Cardiac fibroblast (primary cell): ENCODE measurements at regions not wholly inside any gene's neighbourhood (a gene's known extent, or its start where the extent isn't known, plus 50 kb on each side); places are given as distances from the start of the nearest gene placed in this dataset.
"Not testable (repeated sequence)": the region's sequence is repeated elsewhere in the genome, so short reads cannot be mapped to it uniquely, and the experiment has no call there.

Source experiments
- DNase-seq, 2 donors: peaks; one replicate each; pipeline versions ENCODE4 v3.0.0 to v3.0.0-alpha.2; 2010; ENCODE audit warnings: low read depth in 2 of 2
- H3K4me3 ChIP-seq, 2 donors: replicated peaks in 1 of 2; 1 replicate in 1 of 2; 2 replicates in 1 of 2; pipeline ENCODE4 v1.5.1; 2011; ENCODE audit warnings: low read depth in 2 of 2, low read length in 2 of 2, mild to moderate bottlenecking in 2 of 2, moderate library complexity in 1 of 2
- TF ChIP-seq, protein P1 (sequence below): IDR thresholded peaks from one replicate; pipeline ENCODE4 v1.5.1; 2011; ENCODE audit warnings: low read depth, mild to moderate bottlenecking, low read length, inconsistent platforms

DNA sequence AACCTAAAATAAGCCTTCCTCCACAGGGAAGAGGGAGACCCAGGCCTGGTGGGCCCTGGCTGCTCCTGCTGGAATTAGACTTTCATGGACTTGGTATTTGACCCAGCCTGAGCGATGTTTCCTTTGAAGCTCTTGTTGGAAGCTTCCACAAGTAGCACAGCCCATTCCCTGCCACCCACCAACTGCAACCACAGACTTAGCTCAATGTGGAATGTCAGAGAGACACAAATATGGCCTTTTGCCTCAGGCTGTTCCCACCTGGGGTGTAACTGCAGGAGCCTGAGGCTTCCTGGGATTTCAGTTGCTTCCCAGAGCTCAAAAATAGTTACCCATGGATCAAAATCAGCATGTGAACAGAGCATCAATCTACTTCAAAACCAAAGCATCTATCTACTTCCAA is 70.3 kb upstream of the LHFPL2 start:
- no peak overlapping the region for H3K4me3 ChIP-seq
- TF ChIP-seq, protein P1, sequence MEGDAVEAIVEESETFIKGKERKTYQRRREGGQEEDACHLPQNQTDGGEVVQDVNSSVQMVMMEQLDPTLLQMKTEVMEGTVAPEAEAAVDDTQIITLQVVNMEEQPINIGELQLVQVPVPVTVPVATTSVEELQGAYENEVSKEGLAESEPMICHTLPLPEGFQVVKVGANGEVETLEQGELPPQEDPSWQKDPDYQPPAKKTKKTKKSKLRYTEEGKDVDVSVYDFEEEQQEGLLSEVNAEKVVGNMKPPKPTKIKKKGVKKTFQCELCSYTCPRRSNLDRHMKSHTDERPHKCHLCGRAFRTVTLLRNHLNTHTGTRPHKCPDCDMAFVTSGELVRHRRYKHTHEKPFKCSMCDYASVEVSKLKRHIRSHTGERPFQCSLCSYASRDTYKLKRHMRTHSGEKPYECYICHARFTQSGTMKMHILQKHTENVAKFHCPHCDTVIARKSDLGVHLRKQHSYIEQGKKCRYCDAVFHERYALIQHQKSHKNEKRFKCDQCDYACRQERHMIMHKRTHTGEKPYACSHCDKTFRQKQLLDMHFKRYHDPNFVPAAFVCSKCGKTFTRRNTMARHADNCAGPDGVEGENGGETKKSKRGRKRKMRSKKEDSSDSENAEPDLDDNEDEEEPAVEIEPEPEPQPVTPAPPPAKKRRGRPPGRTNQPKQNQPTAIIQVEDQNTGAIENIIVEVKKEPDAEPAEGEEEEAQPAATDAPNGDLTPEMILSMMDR, result no peak
- no peak for DNase-seq

DNA sequence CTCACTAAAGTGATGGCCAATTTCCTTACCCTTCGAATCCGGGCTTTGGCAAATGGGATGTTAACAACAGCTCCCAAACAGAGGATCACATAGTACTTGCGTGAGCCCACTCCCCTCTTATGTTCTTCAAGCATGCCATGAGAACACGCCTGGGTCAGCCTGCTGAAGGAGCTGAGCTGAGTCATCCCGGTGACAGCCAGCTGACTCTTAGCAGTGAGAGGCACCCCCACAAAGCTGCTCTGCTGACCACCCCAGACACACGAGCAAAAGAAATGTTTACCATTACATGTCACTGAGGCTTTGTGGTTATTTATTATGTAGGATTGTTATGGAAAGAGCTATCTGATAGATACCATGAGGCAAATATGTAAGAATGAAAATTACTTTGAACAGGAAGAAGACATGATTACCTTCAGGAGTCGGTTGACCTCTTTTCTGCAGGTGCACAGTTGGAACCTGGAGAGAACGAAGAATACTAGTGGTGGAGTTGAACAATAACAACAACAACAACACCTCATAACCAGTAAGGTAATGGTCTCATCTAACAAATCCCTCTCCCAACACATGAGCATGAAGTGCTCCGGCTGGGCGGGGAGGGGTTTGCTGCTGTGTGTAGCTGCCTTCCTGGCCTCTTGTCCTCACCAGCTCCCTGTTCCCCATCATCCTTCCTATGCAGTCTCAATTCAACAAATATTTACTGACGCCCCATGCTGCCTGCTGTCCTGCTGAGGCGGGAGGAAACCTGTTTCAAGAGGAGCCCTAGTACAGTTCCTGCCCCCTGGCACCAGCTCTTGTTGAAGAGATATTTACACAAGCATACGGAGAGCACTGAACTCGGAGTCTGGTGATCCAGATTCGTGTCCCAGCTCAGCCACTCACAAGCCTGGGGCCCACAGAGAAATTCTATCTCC is 69.4 kb upstream of the LHFPL2 start:
- no peak overlapping the region for H3K4me3 ChIP-seq
- TF ChIP-seq, protein P1, result no peak
- peak in 1 of 2 donors; percentile 23 for DNase-seq

DNA sequence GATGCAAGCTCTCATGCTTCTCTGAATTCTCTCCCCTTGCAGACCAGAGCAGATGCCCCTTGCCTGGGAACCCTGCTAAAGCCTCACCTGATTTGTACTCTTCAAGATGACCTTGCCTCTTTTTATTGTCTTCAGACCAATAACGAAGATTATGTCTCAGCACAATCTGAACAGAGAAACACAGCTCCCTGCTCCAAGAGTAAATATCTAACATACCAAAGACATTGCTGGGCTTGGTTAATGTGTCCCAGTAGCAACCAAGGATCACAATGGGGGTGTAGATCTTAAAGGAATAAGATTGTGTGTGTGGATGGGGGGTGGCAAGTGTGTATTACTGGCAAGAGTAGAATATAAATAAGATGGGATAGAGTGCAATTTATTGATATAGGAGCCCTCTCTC is 67.6 kb upstream of the LHFPL2 start:
- peak in 1 of 2 donors; percentile 51 for DNase-seq
- TF ChIP-seq, protein P1, result no peak
- no peak overlapping the region for H3K4me3 ChIP-seq

DNA sequence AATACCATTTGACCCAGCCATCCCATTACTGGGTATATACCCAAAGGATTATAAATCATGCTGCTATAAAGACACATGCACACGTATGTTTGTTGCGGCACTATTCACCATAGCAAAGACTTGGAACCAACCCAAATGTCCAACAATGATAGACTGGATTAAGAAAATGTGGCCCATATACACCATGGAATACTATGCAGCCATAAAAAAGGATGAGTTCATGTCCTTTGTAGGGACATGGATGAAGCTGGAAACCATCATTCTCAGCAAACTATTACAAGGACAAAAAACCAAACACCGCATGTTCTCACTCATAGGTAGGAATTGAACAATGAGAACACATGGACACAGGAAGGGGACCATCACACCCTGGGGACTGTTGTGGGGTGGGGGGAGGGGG is 66.8 kb upstream of the LHFPL2 start:
- H3K4me3 ChIP-seq, DNase-seq: not testable (repeated sequence)

DNA sequence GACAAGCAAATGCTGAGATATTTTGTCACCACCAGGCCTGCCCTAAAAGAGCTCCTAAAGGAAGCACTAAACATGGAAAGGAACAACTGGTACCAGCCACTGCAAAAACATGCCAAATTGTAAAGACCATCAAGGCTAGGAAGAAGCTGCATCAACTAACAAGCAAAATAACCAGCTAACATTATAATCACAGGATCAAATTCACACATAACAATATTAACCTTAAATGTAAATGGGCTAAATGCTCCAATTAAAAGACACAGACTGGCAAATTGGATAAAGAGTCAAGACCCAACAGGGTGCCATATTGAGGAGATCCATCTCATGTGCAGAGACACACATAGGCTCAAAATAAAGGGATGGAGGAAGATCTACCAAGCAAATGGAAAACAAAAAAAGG is 63.1 kb upstream of the LHFPL2 start:
- not testable (repeated sequence) for DNase-seq, H3K4me3 ChIP-seq

DNA sequence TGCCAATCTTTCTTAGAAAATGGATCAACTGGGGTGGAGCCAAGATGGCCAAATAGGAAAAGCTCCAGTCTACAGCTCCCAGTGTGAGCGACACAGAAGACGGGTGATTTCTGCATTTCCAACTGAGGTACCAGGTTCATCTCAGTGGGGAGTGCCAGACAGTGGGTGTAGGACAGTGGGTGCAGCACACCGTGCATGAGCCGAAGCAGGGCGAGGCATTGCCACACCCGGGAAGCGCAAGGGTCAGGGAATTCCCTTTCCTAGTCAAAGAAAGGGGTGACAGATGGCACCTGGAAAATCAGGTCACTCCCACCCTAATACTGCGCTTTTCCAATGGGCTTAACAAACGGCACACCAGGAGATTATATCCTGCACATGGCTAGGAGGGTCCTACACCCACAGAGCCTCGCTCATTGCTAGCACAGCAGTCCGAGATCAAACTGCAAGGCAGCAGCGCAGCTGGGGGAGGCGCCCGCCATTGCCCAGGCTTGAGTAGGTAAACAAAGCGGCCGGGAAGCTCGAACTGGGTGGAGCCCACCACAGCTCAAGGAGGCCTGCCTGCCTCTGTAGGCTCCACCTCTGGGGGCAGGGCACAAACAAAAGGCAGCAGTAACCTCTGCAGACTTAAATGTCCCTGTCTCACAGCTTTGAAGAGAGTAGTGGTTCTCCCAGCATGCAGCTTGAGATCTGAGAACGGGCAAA is 61.3 kb upstream of the LHFPL2 start:
- DNase-seq, H3K4me3 ChIP-seq: not testable (repeated sequence)

DNA sequence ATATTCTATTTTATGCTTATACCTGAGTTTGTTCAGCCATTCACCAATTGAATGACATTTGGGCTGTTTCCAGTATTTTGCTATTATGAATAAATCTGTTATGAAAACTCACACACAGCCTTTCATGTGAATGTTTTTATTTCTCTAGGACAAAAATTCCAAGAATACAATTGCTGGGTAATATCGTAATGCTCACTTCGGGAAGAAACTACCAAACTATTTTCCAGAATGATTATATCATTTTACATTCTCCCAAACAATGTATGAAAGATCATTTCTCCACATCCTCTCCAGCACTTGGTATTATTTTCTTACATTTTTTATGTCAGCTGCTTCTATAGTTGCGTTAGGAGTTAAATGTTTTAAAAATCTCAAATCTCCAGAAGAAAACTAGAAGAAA is 58.3 kb upstream of the LHFPL2 start:
- H3K4me3 ChIP-seq, result no peak overlapping the region
- peak in 1 of 2 donors; percentile 68 for DNase-seq
- TF ChIP-seq, protein P1, result no peak

DNA sequence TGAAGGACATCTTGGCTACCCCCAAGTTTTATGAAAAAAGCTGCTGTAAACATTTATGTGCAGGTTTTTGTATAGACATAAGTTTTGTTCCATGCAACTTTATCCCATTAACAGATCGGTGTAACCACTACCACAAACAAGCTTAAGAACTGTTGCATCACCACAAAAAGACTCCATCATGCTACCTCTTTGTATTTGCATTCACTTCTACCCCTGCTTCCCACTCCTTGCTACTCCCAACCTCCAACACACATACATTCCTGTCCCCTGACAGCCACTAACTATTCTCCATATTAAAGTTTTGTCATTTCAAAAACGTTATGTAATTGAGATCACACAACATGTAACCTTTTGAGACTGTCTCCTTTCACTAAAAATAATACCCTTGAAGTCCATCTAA is 57.8 kb upstream of the LHFPL2 start:
- TF ChIP-seq, protein P1, result no peak
- DNase-seq, result peak in 1 of 2 donors; percentile 46
- H3K4me3 ChIP-seq, result no peak overlapping the region
